VCaP (cell line): ENCODE measurements at regions not wholly inside any gene's neighbourhood (a gene's known extent, or its start where the extent isn't known, plus 50 kb on each side); places are given as distances from the start of the nearest gene placed in this dataset.
"Not testable (repeated sequence)": the region's sequence is repeated elsewhere in the genome, so short reads cannot be mapped to it uniquely, and the experiment has no call there.

Experiments used
- H3K27ac ChIP-seq: fragments of 450-650 bp; 2 replicates; pipeline ENCODE4 v1.5.1; 2017
- CTCF ChIP-seq: fragments of 450-650 bp; conservative IDR thresholded peaks from 2 replicates; pipeline ENCODE4 v1.5.1; 2017; ENCODE audit warnings: mild to moderate bottlenecking, moderate library complexity

GRCh38 chr13:55649485-55649884, 1491.2 kb upstream of the PRR20A start:
- no peak for TF ChIP-seq CTCF
- no peak overlapping the region for H3K27ac ChIP-seq

GRCh38 chr13:55652657-55653056, 1488.1 kb upstream of the PRR20A start:
- H3K27ac ChIP-seq: no peak overlapping the region
- TF ChIP-seq CTCF: no peak

- no peak overlapping the region for H3K27ac ChIP-seq
- TF ChIP-seq CTCF: no peak
Measured at GRCh38 chr13:55653497-55653896, 1487.2 kb upstream of the PRR20A start.

GRCh38 chr13:55654243-55654642, 1486.5 kb upstream of the PRR20A start:
- no peak overlapping the region for H3K27ac ChIP-seq
- no peak for TF ChIP-seq CTCF

- not testable (repeated sequence) for H3K27ac ChIP-seq
Measured at GRCh38 chr13:55660264-55660663, 1480.5 kb upstream of the PRR20A start.

GRCh38 chr13:55660851-55661250, 1479.9 kb upstream of the PRR20A start:
- no peak overlapping the region for H3K27ac ChIP-seq
- TF ChIP-seq CTCF: no peak

GRCh38 chr13:55661505-55661904, 1479.2 kb upstream of the PRR20A start:
- no peak for TF ChIP-seq CTCF
- H3K27ac ChIP-seq: no peak overlapping the region

GRCh38 chr13:55664178-55664577, 1476.5 kb upstream of the PRR20A start:
- no peak overlapping the region for H3K27ac ChIP-seq
- no peak for TF ChIP-seq CTCF
